ENCODE measurements at regions not wholly inside any gene's neighbourhood (a gene's known extent, or its start where the extent isn't known, plus 50 kb on each side); places are given as distances from the start of the nearest gene placed in this dataset.

DNA sequence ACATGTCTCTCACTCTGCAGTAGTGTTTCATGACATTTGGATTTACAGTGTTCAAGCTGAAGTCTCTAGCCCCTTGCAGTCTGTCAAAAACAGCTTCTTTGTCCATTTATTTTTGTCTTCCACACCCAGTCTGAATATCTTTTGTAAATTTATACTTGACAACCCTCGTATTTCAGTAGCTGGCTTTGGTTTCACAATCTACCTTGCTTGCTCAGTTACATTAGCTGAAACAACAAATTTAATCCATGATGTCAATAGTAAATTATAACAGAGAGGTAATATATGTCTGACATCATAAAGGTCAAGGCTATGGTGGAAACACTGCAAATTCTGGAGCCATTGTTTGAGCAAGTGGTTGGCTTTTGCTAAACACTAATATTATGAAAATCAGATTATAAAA is 328.7 kb downstream of the MTX2 start:
- TF ChIP-seq, protein P1, sequence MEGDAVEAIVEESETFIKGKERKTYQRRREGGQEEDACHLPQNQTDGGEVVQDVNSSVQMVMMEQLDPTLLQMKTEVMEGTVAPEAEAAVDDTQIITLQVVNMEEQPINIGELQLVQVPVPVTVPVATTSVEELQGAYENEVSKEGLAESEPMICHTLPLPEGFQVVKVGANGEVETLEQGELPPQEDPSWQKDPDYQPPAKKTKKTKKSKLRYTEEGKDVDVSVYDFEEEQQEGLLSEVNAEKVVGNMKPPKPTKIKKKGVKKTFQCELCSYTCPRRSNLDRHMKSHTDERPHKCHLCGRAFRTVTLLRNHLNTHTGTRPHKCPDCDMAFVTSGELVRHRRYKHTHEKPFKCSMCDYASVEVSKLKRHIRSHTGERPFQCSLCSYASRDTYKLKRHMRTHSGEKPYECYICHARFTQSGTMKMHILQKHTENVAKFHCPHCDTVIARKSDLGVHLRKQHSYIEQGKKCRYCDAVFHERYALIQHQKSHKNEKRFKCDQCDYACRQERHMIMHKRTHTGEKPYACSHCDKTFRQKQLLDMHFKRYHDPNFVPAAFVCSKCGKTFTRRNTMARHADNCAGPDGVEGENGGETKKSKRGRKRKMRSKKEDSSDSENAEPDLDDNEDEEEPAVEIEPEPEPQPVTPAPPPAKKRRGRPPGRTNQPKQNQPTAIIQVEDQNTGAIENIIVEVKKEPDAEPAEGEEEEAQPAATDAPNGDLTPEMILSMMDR (IDR thresholded peaks at IDR 0.05), result no peak
- TF ChIP-seq EP300 (IDR thresholded peaks at IDR 0.05), result no peak
- TF ChIP-seq POLR2A (IDR thresholded peaks at IDR 0.05), result no peak
